Thoracic aorta (tissue), 2 donors: ENCODE measurements at regions not wholly inside any gene's neighbourhood (a gene's known extent, or its start where the extent isn't known, plus 50 kb on each side); places are given as distances from the start of the nearest gene placed in this dataset.

Experiments
- ATAC-seq: fragments of 150-250 bp; one replicate; pipeline ENCODE4 v1.8.0; 2017; ENCODE audit warnings: low read depth; ENCODE audit not compliant: insufficient number of reproducible peaks, low FRiP score
- DNase-seq: peaks from one replicate; pipeline ENCODE4 v3.0.0-alpha.2; 2020; ENCODE audit warnings: low spot score
- H3K27ac ChIP-seq, 2 donors: fragments of 200-600 bp; sonication (generic); 1 replicate in 1 of 2; 2 replicates in 1 of 2; pipeline ENCODE4 v1.5.1; 2016; ENCODE audit warnings: mild to moderate bottlenecking in 2 of 2, moderate library complexity in 2 of 2
- H3K27me3 ChIP-seq: fragments of 200-600 bp; sonication (generic); replicated peaks from 2 replicates; pipeline ENCODE4 v1.6.0; 2016; ENCODE audit warnings: mild to moderate bottlenecking; ENCODE audit not compliant: insufficient read depth
- H3K36me3 ChIP-seq: fragments of 200-600 bp; sonication (generic); one replicate; pipeline ENCODE4 v1.5.1; 2016
- H3K4me1 ChIP-seq, 2 donors: fragments of 200-600 bp; sonication (generic); 1 replicate in 1 of 2; 2 replicates in 1 of 2; pipeline versions ENCODE4 v1.5.1 to v1.6.0; 2016; ENCODE audit warnings: low read depth in 2 of 2, mild to moderate bottlenecking in 1 of 2; ENCODE audit not compliant: control insufficient read depth in 1 of 2
- H3K4me3 ChIP-seq: fragments of 200-600 bp; sonication (generic); 2 replicates; pipeline ENCODE4 v1.5.1; 2016; ENCODE audit warnings: mild to moderate bottlenecking
- H3K9me3 ChIP-seq: fragments of 200-600 bp; sonication (generic); 2 replicates; pipeline ENCODE4 v1.5.1; 2016
- TF ChIP-seq, protein P1 (sequence below): fragments of 200-600 bp; sonication (generic); IDR thresholded peaks from one replicate; pipeline ENCODE4 v1.5.1; 2019; ENCODE audit warnings: antibody characterized with exemption

DNA sequence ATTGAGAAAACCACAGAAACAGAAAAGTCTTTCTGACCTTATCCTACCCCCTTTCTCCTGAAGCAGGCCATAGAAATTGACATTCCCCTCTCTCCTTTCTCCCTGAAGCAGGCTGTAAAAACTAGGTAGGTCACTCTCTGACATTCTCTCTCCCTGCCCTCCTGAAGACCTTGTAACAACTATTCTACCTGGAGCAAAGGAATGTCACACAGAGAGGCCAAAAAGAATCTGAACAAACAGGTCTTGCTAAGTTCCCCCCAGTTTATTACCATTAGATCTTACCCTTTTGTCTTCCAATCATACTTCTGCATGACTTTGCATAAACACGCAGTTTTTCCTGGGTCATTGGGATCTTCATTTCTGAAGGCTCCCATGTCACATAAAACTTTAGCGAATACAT lies 198.3 kb upstream of the GYPA start:
- H3K27ac ChIP-seq, result no peak overlapping the region
- H3K27me3 ChIP-seq, result no peaks in the 10 kb centered on the region
- no peaks in the 10 kb centered on the region for H3K9me3 ChIP-seq
- ATAC-seq (no peak), DNase-seq (no peak)
- H3K4me3 ChIP-seq, result no peak overlapping the region
- TF ChIP-seq, protein P1, sequence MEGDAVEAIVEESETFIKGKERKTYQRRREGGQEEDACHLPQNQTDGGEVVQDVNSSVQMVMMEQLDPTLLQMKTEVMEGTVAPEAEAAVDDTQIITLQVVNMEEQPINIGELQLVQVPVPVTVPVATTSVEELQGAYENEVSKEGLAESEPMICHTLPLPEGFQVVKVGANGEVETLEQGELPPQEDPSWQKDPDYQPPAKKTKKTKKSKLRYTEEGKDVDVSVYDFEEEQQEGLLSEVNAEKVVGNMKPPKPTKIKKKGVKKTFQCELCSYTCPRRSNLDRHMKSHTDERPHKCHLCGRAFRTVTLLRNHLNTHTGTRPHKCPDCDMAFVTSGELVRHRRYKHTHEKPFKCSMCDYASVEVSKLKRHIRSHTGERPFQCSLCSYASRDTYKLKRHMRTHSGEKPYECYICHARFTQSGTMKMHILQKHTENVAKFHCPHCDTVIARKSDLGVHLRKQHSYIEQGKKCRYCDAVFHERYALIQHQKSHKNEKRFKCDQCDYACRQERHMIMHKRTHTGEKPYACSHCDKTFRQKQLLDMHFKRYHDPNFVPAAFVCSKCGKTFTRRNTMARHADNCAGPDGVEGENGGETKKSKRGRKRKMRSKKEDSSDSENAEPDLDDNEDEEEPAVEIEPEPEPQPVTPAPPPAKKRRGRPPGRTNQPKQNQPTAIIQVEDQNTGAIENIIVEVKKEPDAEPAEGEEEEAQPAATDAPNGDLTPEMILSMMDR, result no peak
- no peaks in the 10 kb centered on the region for H3K4me1 ChIP-seq
- H3K36me3 ChIP-seq, result no peaks in the 10 kb centered on the region

- H3K4me3 ChIP-seq, result no peak overlapping the region
Measured at GRCh38 chr4:144340931-144341330, 200.4 kb upstream of the GYPA start.

GRCh38 chr4:144342949-144343760 lies 202.6 kb upstream of the GYPA start:
- no peaks in the 10 kb centered on the region for H3K9me3 ChIP-seq
- H3K27me3 ChIP-seq, result no peaks in the 10 kb centered on the region
- no peaks in the 10 kb centered on the region for H3K36me3 ChIP-seq
- H3K4me3 ChIP-seq, result no peak overlapping the region
- H3K27ac ChIP-seq, result no peak overlapping the region
- H3K4me1 ChIP-seq, result no peaks in the 10 kb centered on the region
- no peak for ATAC-seq
- DNase-seq, result no peak
- TF ChIP-seq, protein P1, result no peak

More at GRCh38 chr4:144340931-144341330, 200.4 kb upstream of the GYPA start:
- H3K36me3 ChIP-seq, result no peaks in the 10 kb centered on the region
- no peak overlapping the region for H3K27ac ChIP-seq
- H3K4me1 ChIP-seq, result no peaks in the 10 kb centered on the region
- TF ChIP-seq, protein P1, result no peak
- no peaks in the 10 kb centered on the region for H3K9me3 ChIP-seq
- H3K27me3 ChIP-seq, result no peaks in the 10 kb centered on the region
- no peak for DNase-seq
- no peak for ATAC-seq

DNA sequence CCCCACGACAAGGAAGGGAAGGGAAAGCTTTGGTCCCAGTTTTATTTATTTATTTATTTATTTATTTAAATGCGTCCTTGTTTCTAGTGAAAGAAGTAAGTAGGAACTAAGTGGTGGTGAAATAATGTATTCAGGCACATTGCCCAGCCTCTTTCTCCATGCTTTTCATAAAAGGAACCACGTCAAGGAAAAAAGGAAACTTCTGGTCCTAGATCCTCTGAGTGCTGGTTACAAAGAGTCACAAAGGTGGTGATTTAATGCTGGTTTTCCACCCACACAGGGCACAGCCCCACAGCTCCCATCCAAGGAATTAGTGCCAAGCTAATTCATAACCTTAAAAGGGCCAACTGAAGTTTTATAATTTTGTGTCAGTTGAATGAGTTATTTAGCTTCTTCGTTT lies 206.6 kb upstream of the GYPA start:
- DNase-seq (no peak), ATAC-seq (no peak)
- no peaks in the 10 kb centered on the region for H3K4me1 ChIP-seq
- H3K36me3 ChIP-seq, result no peaks in the 10 kb centered on the region
- no peaks in the 10 kb centered on the region for H3K27me3 ChIP-seq
- no peak overlapping the region for H3K4me3 ChIP-seq
- H3K27ac ChIP-seq, result no peak overlapping the region
- TF ChIP-seq, protein P1, result no peak
- no peaks in the 10 kb centered on the region for H3K9me3 ChIP-seq

GRCh38 chr4:144350706-144351105 lies 210.2 kb upstream of the GYPA start:
- Histone ChIP-seq H3K9me3 (no peaks in the 10 kb centered on the region), H3K4me3 (no peak overlapping the region), H3K27me3 (no peaks in the 10 kb centered on the region), H3K4me1 (no peaks in the 10 kb centered on the region), H3K27ac (no peak overlapping the region), H3K36me3 (no peaks in the 10 kb centered on the region)
- TF ChIP-seq, protein P1, result no peak
- no peak for DNase-seq
- no peak for ATAC-seq
